ENCODE measurements at regions not wholly inside any gene's neighbourhood (a gene's known extent, or its start where the extent isn't known, plus 50 kb on each side); places are given as distances from the start of the nearest gene placed in this dataset.

- Histone ChIP-seq H4K20me1 (replicated peaks; ENCODE audit: insufficient read depth) (no peaks in the 10 kb centered on the region), H3K4me3 (no peak overlapping the region), H3K27me3 (ENCODE audit: insufficient read depth) (no peaks in the 10 kb centered on the region), H2AFZ (no peak overlapping the region), H3K27ac (ENCODE audit: low read depth) (no peak overlapping the region), H3K4me1 (ENCODE audit: insufficient read depth) (peaks cover 8% of the 10 kb centered on the region; the same call in 1 of the 2 replicates), H3K36me3 (ENCODE audit: insufficient read depth) (no peaks in the 10 kb centered on the region), H3K9me2 (ENCODE audit: insufficient read depth) (no peaks in the 10 kb centered on the region), H3F3A (replicated peaks; ENCODE audit: low read depth) (no peaks in the 10 kb centered on the region), H3K4me2 (no peak overlapping the region), H3K79me2 (replicated peaks; ENCODE audit: insufficient read depth) (no peaks in the 10 kb centered on the region)
- TF ChIP-seq JUNB (IDR thresholded peaks at IDR 0.05; ENCODE audit: unreplicated experiment): no peak
- TF ChIP-seq CREB1 (CRISPR knock-in tag; IDR thresholded peaks at IDR 0.05; ENCODE audit: low read depth): no peak
- no peak for TF ChIP-seq ZNF462 (CRISPR knock-in tag; IDR thresholded peaks at IDR 0.05)
- TF ChIP-seq STAT1 (IDR thresholded peaks at IDR 0.05; ENCODE audit: unreplicated experiment): no peak
- TF ChIP-seq NANOG (IDR thresholded peaks at IDR 0.05; ENCODE audit: borderline replicate concordance): no peak
- TF ChIP-seq REST (IDR thresholded peaks at IDR 0.05; ENCODE audit: unreplicated experiment): no peak
- no peak for TF ChIP-seq ETS1 (IDR thresholded peaks at IDR 0.05)
- no peaks in the 10 kb centered on the region; the same call in 2 of the 3 replicates for H3K36me3 Mint-ChIP-seq (ENCODE audit: low read depth)
- H3K27me3 Mint-ChIP-seq (ENCODE audit: insufficient read depth, low read depth, poor library complexity): peaks cover 7% of the 10 kb centered on the region
- H3K4me3 Mint-ChIP-seq: no peak overlapping the region
- DNase-seq (ENCODE audit: low spot score): no peak
- H3K9me3 Mint-ChIP-seq: no peaks in the 10 kb centered on the region
- H3K4me1 Mint-ChIP-seq: peaks cover 34% of the 10 kb centered on the region
- H3K27ac Mint-ChIP-seq: no peak overlapping the region
- ATAC-seq: no peak
These were observed 90.9 kb upstream of the ARMC2 start for GRCh38 chr6:108757357-108757756.

Measured in GM23338 (cell line).